BLaER1 treated with 17β-estradiol and CSF1 and Interleukin-3, amounts not matched to agents 10 nM and 100 nM (cell line): ENCODE measurements at regions not wholly inside any gene's neighbourhood (a gene's known extent, or its start where the extent isn't known, plus 50 kb on each side); places are given as distances from the start of the nearest gene placed in this dataset.

Experiments used
- H3K27ac ChIP-seq, 11 experiments: shearing (Covaris generic); formaldehyde crosslinking; 2 replicates each; pipeline ENCODE4 v1.8.1; 2022
- H3K27me3 ChIP-seq, 11 experiments: shearing (Covaris generic); formaldehyde crosslinking; 2 replicates each; pipeline ENCODE4 v1.8.1; 2022
- H3K36me3 ChIP-seq, 11 experiments: shearing (Covaris generic); formaldehyde crosslinking; 2 replicates each; pipeline ENCODE4 v1.8.1; 2022
- H3K4me1 ChIP-seq, 10 experiments: shearing (Covaris generic); formaldehyde crosslinking; 2 replicates each; pipeline ENCODE4 v1.8.1; 2022
- H3K4me2 ChIP-seq, 11 experiments: shearing (Covaris generic); formaldehyde crosslinking; 2 replicates each; pipeline ENCODE4 v1.8.1; 2022
- H3K4me3 ChIP-seq, 10 experiments: shearing (Covaris generic); formaldehyde crosslinking; 2 replicates each; pipeline ENCODE4 v1.8.1; 2022
- H3K9ac ChIP-seq, 11 experiments: shearing (Covaris generic); formaldehyde crosslinking; 2 replicates each; pipeline ENCODE4 v1.8.1; 2022
- H3K9me3 ChIP-seq, 11 experiments: shearing (Covaris generic); formaldehyde crosslinking; replicated peaks in 1 of 11; 2 replicates each; pipeline ENCODE4 v1.8.1; 2022
- H4K20me1 ChIP-seq, 11 experiments: shearing (Covaris generic); formaldehyde crosslinking; 2 replicates each; pipeline ENCODE4 v1.8.1; 2022
- Cebpa-rat ChIP-seq, 11 experiments: shearing (Covaris generic); IDR thresholded peaks; 2 replicates each; pipeline ENCODE4 v1.8.1; 2022

GRCh38 chr2:140027966-140028365, 1247.8 kb upstream of the NXPH2 start:
- H3K27ac ChIP-seq = no peak overlapping the region
- H3K27me3 ChIP-seq = no peaks in the 10 kb centered on the region
- H3K9ac ChIP-seq = no peak overlapping the region
- no peaks in the 10 kb centered on the region for H3K9me3 ChIP-seq
- no peak for TF ChIP-seq Cebpa-rat (IDR thresholded peaks at IDR 0.05)
- H3K4me1 ChIP-seq = peaks cover 0 to 16% (median 0%) of the 10 kb centered on the region in 10 experiments; a peak in 3 of 20 replicates
- no peaks in the 10 kb centered on the region for H4K20me1 ChIP-seq
- H3K4me2 ChIP-seq = no peak overlapping the region
- no peak overlapping the region for H3K4me3 ChIP-seq
- H3K36me3 ChIP-seq = no peaks in the 10 kb centered on the region

- no peak overlapping the region for H3K9ac ChIP-seq
- no peaks in the 10 kb centered on the region for H3K9me3 ChIP-seq
- H3K4me3 ChIP-seq = no peak overlapping the region
- H4K20me1 ChIP-seq = no peaks in the 10 kb centered on the region
- H3K4me2 ChIP-seq = no peak overlapping the region
- H3K4me1 ChIP-seq = peaks cover 0 to 16% (median 0%) of the 10 kb centered on the region in 10 experiments; a peak in 3 of 20 replicates
- H3K36me3 ChIP-seq = no peaks in the 10 kb centered on the region
- no peaks in the 10 kb centered on the region for H3K27me3 ChIP-seq
- H3K27ac ChIP-seq = no peak overlapping the region
- no peak for TF ChIP-seq Cebpa-rat (IDR thresholded peaks at IDR 0.05)
Observed at GRCh38 chr2:140027320-140027719, 1247.1 kb upstream of the NXPH2 start.

- no peak overlapping the region for H3K9ac ChIP-seq
- H3K4me1 ChIP-seq = no peaks in the 10 kb centered on the region
- no peaks in the 10 kb centered on the region for H3K9me3 ChIP-seq
- no peak overlapping the region for H3K4me3 ChIP-seq
- H3K27ac ChIP-seq = no peak overlapping the region
- H3K36me3 ChIP-seq = no peaks in the 10 kb centered on the region
- H4K20me1 ChIP-seq = no peaks in the 10 kb centered on the region
- no peak for TF ChIP-seq Cebpa-rat (IDR thresholded peaks at IDR 0.05)
- no peaks in the 10 kb centered on the region for H3K27me3 ChIP-seq
- no peak overlapping the region for H3K4me2 ChIP-seq
Observed at GRCh38 chr2:140023291-140023690, 1243.1 kb upstream of the NXPH2 start.

GRCh38 chr2:140018541-140018940, 1238.4 kb upstream of the NXPH2 start:
- no peak overlapping the region for H3K27ac ChIP-seq
- no peak overlapping the region for H3K4me2 ChIP-seq
- H3K4me1 ChIP-seq = no peaks in the 10 kb centered on the region
- no peak overlapping the region for H3K9ac ChIP-seq
- H3K27me3 ChIP-seq = no peaks in the 10 kb centered on the region
- no peaks in the 10 kb centered on the region for H3K9me3 ChIP-seq
- H4K20me1 ChIP-seq = no peaks in the 10 kb centered on the region
- H3K4me3 ChIP-seq = no peak overlapping the region
- TF ChIP-seq Cebpa-rat (IDR thresholded peaks at IDR 0.05) = no peak
- no peaks in the 10 kb centered on the region for H3K36me3 ChIP-seq

- no peaks in the 10 kb centered on the region for H3K36me3 ChIP-seq
- no peaks in the 10 kb centered on the region; a peak in 1 of 22 replicates for H4K20me1 ChIP-seq
- no peaks in the 10 kb centered on the region for H3K4me1 ChIP-seq
- TF ChIP-seq Cebpa-rat (IDR thresholded peaks at IDR 0.05) = no peak
- H3K9ac ChIP-seq = no peak overlapping the region
- H3K4me2 ChIP-seq = no peak overlapping the region
- H3K4me3 ChIP-seq = no peak overlapping the region
- H3K9me3 ChIP-seq = no peaks in the 10 kb centered on the region
- H3K27ac ChIP-seq = no peak overlapping the region
- no peaks in the 10 kb centered on the region for H3K27me3 ChIP-seq
Observed at GRCh38 chr2:140014204-140014546, 1234.0 kb upstream of the NXPH2 start.

- no peaks in the 10 kb centered on the region for H3K27me3 ChIP-seq
Observed at GRCh38 chr2:140013545-140014203, 1233.5 kb upstream of the NXPH2 start.

GRCh38 chr2:140011287-140011686, 1231.1 kb upstream of the NXPH2 start:
- Histone ChIP-seq H3K9me3 (no peaks in the 10 kb centered on the region), H3K27me3 (no peaks in the 10 kb centered on the region), H3K9ac (no peak overlapping the region), H3K36me3 (no peaks in the 10 kb centered on the region), H3K4me3 (no peak overlapping the region), H3K27ac (no peak overlapping the region), H3K4me2 (no peak overlapping the region), H3K4me1 (no peaks in the 10 kb centered on the region), H4K20me1 (no peaks in the 10 kb centered on the region; a peak in 1 of 22 replicates)
- TF ChIP-seq Cebpa-rat (IDR thresholded peaks at IDR 0.05) = no peak

More at GRCh38 chr2:140013545-140014203, 1233.5 kb upstream of the NXPH2 start:
- no peak overlapping the region for H3K9ac ChIP-seq
- H3K4me1 ChIP-seq = no peaks in the 10 kb centered on the region
- H3K27ac ChIP-seq = no peak overlapping the region
- H4K20me1 ChIP-seq = no peaks in the 10 kb centered on the region; a peak in 1 of 22 replicates
- no peaks in the 10 kb centered on the region for H3K36me3 ChIP-seq
- H3K4me3 ChIP-seq = no peak overlapping the region
- TF ChIP-seq Cebpa-rat (IDR thresholded peaks at IDR 0.05) = no peak
- H3K9me3 ChIP-seq = no peaks in the 10 kb centered on the region
- no peak overlapping the region for H3K4me2 ChIP-seq

- no peak overlapping the region for H3K4me3 ChIP-seq
- H3K9me3 ChIP-seq = no peaks in the 10 kb centered on the region
- no peaks in the 10 kb centered on the region for H4K20me1 ChIP-seq
- no peak overlapping the region for H3K4me2 ChIP-seq
- no peak overlapping the region for H3K27ac ChIP-seq
- TF ChIP-seq Cebpa-rat (IDR thresholded peaks at IDR 0.05) = no peak
- no peak overlapping the region for H3K9ac ChIP-seq
- H3K27me3 ChIP-seq = no peaks in the 10 kb centered on the region
- no peaks in the 10 kb centered on the region for H3K4me1 ChIP-seq
- no peaks in the 10 kb centered on the region for H3K36me3 ChIP-seq
Observed at GRCh38 chr2:140002110-140002509, 1221.9 kb upstream of the NXPH2 start.

GRCh38 chr2:139992711-139993345, 1212.6 kb upstream of the NXPH2 start:
- no peaks in the 10 kb centered on the region for H3K4me1 ChIP-seq
- H3K4me3 ChIP-seq = no peak overlapping the region
- no peak overlapping the region for H3K27ac ChIP-seq
- no peaks in the 10 kb centered on the region for H4K20me1 ChIP-seq
- no peaks in the 10 kb centered on the region for H3K36me3 ChIP-seq
- no peak overlapping the region for H3K9ac ChIP-seq
- no peak overlapping the region for H3K4me2 ChIP-seq
- no peaks in the 10 kb centered on the region for H3K27me3 ChIP-seq
- H3K9me3 ChIP-seq = peaks cover 5 to 23% (median 15%) of the 10 kb centered on the region in 11 experiments; a peak in 19 of 22 replicates
- no peak for TF ChIP-seq Cebpa-rat (IDR thresholded peaks at IDR 0.05)

GRCh38 chr2:139992078-139992477, 1211.9 kb upstream of the NXPH2 start:
- Histone ChIP-seq H4K20me1 (no peaks in the 10 kb centered on the region), H3K4me3 (no peak overlapping the region), H3K36me3 (no peaks in the 10 kb centered on the region), H3K27ac (no peak overlapping the region), H3K9ac (no peak overlapping the region), H3K9me3 (peaks cover 5 to 23% (median 15%) of the 10 kb centered on the region in 11 experiments; a peak in 20 of 22 replicates), H3K4me1 (no peaks in the 10 kb centered on the region), H3K27me3 (no peaks in the 10 kb centered on the region), H3K4me2 (no peak overlapping the region)
- no peak for TF ChIP-seq Cebpa-rat (IDR thresholded peaks at IDR 0.05)
